SU-DHL-6 (cell line): ENCODE measurements at regions not wholly inside any gene's neighbourhood (a gene's known extent, or its start where the extent isn't known, plus 50 kb on each side); places are given as distances from the start of the nearest gene placed in this dataset.
A peak's percentile ranks its signal among the peaks of the same experiment; 100 is the strongest.

Source experiments
- H2AFZ ChIP-seq: fragments of 200-600 bp; sonication (generic); 2 replicates; pipeline ENCODE4 v1.6.1; 2014; ENCODE audit warnings: low read depth, mild to moderate bottlenecking, moderate library complexity, mixed read lengths, antibody characterized with exemption, low read length; ENCODE audit not compliant: severe bottlenecking
- H3F3A ChIP-seq: fragments of 200-600 bp; shearing (Covaris generic); 2 replicates; pipeline ENCODE4 v1.6.0; 2016; ENCODE audit warnings: antibody characterized with exemption, mild to moderate bottlenecking; ENCODE audit not compliant: insufficient read depth
- H3K27ac ChIP-seq: fragments of 200-600 bp; sonication (generic); 2 replicates; pipeline ENCODE4 v1.5.1; 2016; ENCODE audit warnings: low read depth, mild to moderate bottlenecking, low read length, moderate library complexity, mixed read lengths
- H3K27me3 ChIP-seq: fragments of 200-600 bp; sonication (generic), shearing (Covaris generic); 2 replicates; pipeline ENCODE4 v1.6.0; 2014; ENCODE audit warnings: mild to moderate bottlenecking, low read length
- H3K36me3 ChIP-seq: fragments of 200-600 bp; sonication (generic); 2 replicates; pipeline ENCODE4 v1.6.1; 2014; ENCODE audit warnings: mild to moderate bottlenecking, low read length, mixed read lengths
- H3K4me2 ChIP-seq: fragments of 300-600, 200-600 bp; shearing (Covaris generic), sonication (generic); 2 replicates; pipeline ENCODE4 v1.6.0; 2014; ENCODE audit warnings: low read length, low read depth, mild to moderate bottlenecking; ENCODE audit not compliant: poor library complexity, severe bottlenecking
- H3K4me3 ChIP-seq: fragments of 200-600 bp; sonication (generic); 2 replicates; pipeline ENCODE4 v1.5.1; 2014; ENCODE audit warnings: antibody characterized with exemption, low read length, mild to moderate bottlenecking, mixed read lengths; ENCODE audit not compliant: insufficient read depth, poor library complexity, severe bottlenecking
- H3K79me2 ChIP-seq: fragments of 200-600 bp; sonication (generic); 2 replicates; pipeline ENCODE4 v1.6.1; 2014; ENCODE audit warnings: mild to moderate bottlenecking, low read length, moderate library complexity; ENCODE audit not compliant: insufficient read depth
- H3K9ac ChIP-seq: fragments of 200-600 bp; sonication (generic); 2 replicates; pipeline ENCODE4 v1.7.0; 2014; ENCODE audit warnings: mild to moderate bottlenecking, low read length
- H3K9me2 ChIP-seq: fragments of 200-600 bp; sonication (generic); replicated peaks from 2 replicates; pipeline ENCODE4 v1.6.1; 2014; ENCODE audit warnings: low read length; ENCODE audit not compliant: insufficient read depth
- H3K9me3 ChIP-seq: fragments of 200-600 bp; sonication (generic); 2 replicates; pipeline ENCODE4 v1.6.1; 2014; ENCODE audit warnings: low read length, mixed read lengths; ENCODE audit not compliant: insufficient read depth
- H4K20me1 ChIP-seq: fragments of 200-600 bp; sonication (generic); 2 replicates; pipeline ENCODE4 v1.6.1; 2014; ENCODE audit warnings: low read depth, mild to moderate bottlenecking, antibody characterized with exemption, low read length, moderate library complexity, mixed read lengths
- EZH2phosphoT487 ChIP-seq: fragments of 200-600 bp; sonication (generic), shearing (Covaris generic); conservative IDR thresholded peaks from 2 replicates; pipeline ENCODE4 v1.6.1; 2018; ENCODE audit warnings: mild to moderate bottlenecking, antibody characterized with exemption, low read length, moderate library complexity, mixed read lengths
- TF ChIP-seq, protein P1 (sequence below): fragments of 200-600 bp; sonication (generic); IDR thresholded peaks from one replicate; pipeline ENCODE4 v1.5.1; 2017; ENCODE audit warnings: antibody characterized with exemption, mild to moderate bottlenecking, low read length, moderate library complexity; ENCODE audit not compliant: insufficient read depth, poor library complexity, severe bottlenecking

DNA sequence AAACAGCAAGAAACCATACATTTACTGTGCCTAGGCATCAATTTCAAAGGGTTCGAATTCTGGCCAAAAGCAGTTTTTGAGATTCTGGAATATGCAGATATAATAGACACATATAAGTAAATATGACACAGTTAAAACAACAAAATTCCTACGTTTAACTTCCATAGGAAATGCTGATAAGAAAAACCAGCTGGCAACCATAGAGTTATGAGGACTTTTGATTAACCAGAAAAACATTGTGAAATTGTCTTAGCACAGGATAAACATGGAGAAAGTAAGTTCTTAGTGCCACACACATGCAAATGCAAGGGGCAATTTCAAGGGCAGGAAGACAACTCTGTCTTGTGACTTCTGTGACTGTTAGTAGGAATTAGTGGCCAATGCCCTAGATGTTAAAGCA lies 702.1 kb downstream of the TNS3 start:
- H3K9me3 ChIP-seq, result no peaks in the 10 kb centered on the region; the same call in 1 of the 2 replicates
- no peak overlapping the region for H3K9ac ChIP-seq
- H3K27me3 ChIP-seq, result no peaks in the 10 kb centered on the region
- peak overlapping the region; percentile 42 for H2AFZ ChIP-seq
- H3K27ac ChIP-seq, result peak overlapping the region; percentile 49
- H3K4me2 ChIP-seq, result peak overlapping the region; percentile 22
- H3K9me2 ChIP-seq, result no peaks in the 10 kb centered on the region
- H4K20me1 ChIP-seq, result no peaks in the 10 kb centered on the region
- H3K36me3 ChIP-seq, result no peaks in the 10 kb centered on the region
- H3K4me3 ChIP-seq, result no peak overlapping the region
- TF ChIP-seq EZH2phosphoT487, result no peak
- TF ChIP-seq, protein P1, sequence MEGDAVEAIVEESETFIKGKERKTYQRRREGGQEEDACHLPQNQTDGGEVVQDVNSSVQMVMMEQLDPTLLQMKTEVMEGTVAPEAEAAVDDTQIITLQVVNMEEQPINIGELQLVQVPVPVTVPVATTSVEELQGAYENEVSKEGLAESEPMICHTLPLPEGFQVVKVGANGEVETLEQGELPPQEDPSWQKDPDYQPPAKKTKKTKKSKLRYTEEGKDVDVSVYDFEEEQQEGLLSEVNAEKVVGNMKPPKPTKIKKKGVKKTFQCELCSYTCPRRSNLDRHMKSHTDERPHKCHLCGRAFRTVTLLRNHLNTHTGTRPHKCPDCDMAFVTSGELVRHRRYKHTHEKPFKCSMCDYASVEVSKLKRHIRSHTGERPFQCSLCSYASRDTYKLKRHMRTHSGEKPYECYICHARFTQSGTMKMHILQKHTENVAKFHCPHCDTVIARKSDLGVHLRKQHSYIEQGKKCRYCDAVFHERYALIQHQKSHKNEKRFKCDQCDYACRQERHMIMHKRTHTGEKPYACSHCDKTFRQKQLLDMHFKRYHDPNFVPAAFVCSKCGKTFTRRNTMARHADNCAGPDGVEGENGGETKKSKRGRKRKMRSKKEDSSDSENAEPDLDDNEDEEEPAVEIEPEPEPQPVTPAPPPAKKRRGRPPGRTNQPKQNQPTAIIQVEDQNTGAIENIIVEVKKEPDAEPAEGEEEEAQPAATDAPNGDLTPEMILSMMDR, result no peak
- H3F3A ChIP-seq, result no peaks in the 10 kb centered on the region
- H3K79me2 ChIP-seq, result no peaks in the 10 kb centered on the region

DNA sequence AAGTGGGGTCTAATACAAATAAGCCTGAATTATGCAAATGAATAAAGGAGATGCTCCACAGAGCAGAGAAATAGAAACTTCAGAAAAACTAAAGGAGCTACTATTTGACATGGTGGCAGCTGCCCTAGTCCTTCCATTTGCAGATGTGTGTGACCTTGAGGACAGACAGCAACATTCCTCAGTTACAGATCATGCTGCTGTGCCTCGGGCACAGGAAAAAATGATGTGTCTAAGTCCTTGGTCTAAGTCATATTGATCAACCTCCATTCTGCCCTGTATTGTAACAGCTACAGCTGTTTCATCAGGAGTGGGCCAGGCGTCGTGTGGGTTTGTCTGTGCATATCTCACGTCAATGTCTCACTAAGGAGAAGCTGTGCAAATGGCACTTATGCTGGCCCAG lies 710.4 kb downstream of the TNS3 start:
- no peak for TF ChIP-seq EZH2phosphoT487
- TF ChIP-seq, protein P1, result no peak
- Histone ChIP-seq H3K27me3 (no peaks in the 10 kb centered on the region), H3K79me2 (no peaks in the 10 kb centered on the region), H3K9ac (no peak overlapping the region), H4K20me1 (no peaks in the 10 kb centered on the region), H3K9me3 (no peaks in the 10 kb centered on the region), H3K4me3 (no peak overlapping the region), H3K9me2 (no peaks in the 10 kb centered on the region), H3F3A (no peaks in the 10 kb centered on the region), H3K36me3 (no peaks in the 10 kb centered on the region), H2AFZ (no peak overlapping the region), H3K4me2 (no peak overlapping the region), H3K27ac (no peak overlapping the region)

DNA sequence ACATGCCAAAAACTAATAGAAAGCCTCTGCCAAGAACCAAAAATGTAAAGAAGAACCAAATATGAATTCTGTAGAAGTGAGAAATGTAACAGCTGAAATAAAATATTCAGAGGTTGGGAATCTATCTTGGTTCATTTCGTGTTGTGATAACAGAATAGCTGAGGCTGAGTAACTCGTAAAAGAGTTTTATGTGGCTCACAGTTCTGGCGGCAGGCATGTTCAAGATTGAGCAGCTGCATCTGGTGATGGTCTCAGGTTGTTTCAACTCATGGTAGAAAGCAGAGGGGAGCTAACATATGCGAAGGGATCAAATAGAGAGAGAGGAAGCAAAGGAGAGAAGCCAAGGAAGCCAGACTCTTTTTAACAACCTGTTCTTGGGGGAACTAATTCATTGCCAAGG lies 717.2 kb downstream of the TNS3 start:
- no peaks in the 10 kb centered on the region for H3K36me3 ChIP-seq
- no peak overlapping the region for H3K27ac ChIP-seq
- TF ChIP-seq, protein P1, result no peak
- TF ChIP-seq EZH2phosphoT487, result no peak

DNA sequence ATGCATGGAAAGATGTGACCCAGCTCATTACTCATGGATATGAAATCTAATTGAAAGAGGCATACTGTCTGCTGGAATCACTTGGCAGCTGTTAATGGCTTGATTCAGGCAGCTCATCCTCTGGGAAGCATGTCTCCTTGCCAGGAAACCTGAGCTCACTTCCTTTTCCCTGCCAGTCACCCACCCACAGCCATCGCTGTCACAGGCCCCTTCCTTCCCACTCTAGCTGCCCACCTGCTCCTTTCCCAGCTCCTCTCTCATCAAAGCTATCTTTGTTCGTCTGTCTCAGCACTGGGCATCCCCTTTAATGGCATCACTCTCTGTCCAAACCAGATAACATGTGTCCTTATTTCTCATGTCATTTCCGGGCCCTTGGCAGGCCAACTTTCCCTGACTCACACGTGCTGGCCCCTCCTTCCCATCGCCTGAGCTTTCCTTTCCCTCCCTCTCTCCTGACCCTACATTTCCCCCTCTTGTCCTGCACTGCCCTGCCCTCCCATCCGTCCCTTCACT lies 721.9 kb downstream of the TNS3 start:
- no peaks in the 10 kb centered on the region for H3F3A ChIP-seq
- H3K4me3 ChIP-seq, result no peak overlapping the region
- no peaks in the 10 kb centered on the region for H3K36me3 ChIP-seq
- H3K4me2 ChIP-seq, result no peak overlapping the region
- H3K9me2 ChIP-seq, result no peaks in the 10 kb centered on the region
- H3K27ac ChIP-seq, result no peak overlapping the region
- no peaks in the 10 kb centered on the region for H3K79me2 ChIP-seq
- H3K9ac ChIP-seq, result no peak overlapping the region
- H3K9me3 ChIP-seq, result no peaks in the 10 kb centered on the region
- H3K27me3 ChIP-seq, result 0 out of 2 replicates have a peak, but pooled peaks cover 4% of the 10 kb centered on the region
- no peak overlapping the region for H2AFZ ChIP-seq
- H4K20me1 ChIP-seq, result no peaks in the 10 kb centered on the region
- TF ChIP-seq, protein P1, result no peak
- TF ChIP-seq EZH2phosphoT487, result no peak

More for the DNA sequence above, 717.2 kb downstream of the TNS3 start:
- no peaks in the 10 kb centered on the region for H3K79me2 ChIP-seq
- H3K4me3 ChIP-seq, result no peak overlapping the region
- H3K27me3 ChIP-seq, result no peaks in the 10 kb centered on the region
- H3K9me2 ChIP-seq, result no peaks in the 10 kb centered on the region
- H2AFZ ChIP-seq, result no peak overlapping the region
- H3F3A ChIP-seq, result no peaks in the 10 kb centered on the region
- no peaks in the 10 kb centered on the region for H4K20me1 ChIP-seq
- no peak overlapping the region for H3K9ac ChIP-seq
- H3K4me2 ChIP-seq, result no peak overlapping the region
- no peaks in the 10 kb centered on the region for H3K9me3 ChIP-seq
